Trophoblast cell (in vitro differentiated cells and primary cell): ENCODE measurements at regions not wholly inside any gene's neighbourhood (a gene's known extent, or its start where the extent isn't known, plus 50 kb on each side); places are given as distances from the start of the nearest gene placed in this dataset.

Experiments
- DNase-seq, 2 donors: peaks; one replicate each; pipeline ENCODE4 v3.0.0-alpha.2; 2016
- H2AFZ ChIP-seq: 2 replicates; pipeline ENCODE4 v1.6.1; 2013; ENCODE audit warnings: low read length, moderate library complexity, mild to moderate bottlenecking; ENCODE audit not compliant: insufficient read depth, poor library complexity
- H2AK5ac ChIP-seq: 2 replicates; pipeline ENCODE4 v1.6.1; 2013; ENCODE audit warnings: mild to moderate bottlenecking, low read length
- H2BK120ac ChIP-seq: 2 replicates; pipeline ENCODE4 v1.6.1; 2013; ENCODE audit warnings: low read length, mild to moderate bottlenecking, moderate library complexity; ENCODE audit not compliant: insufficient read depth, poor library complexity
- H2BK12ac ChIP-seq: 2 replicates; pipeline ENCODE4 v1.6.1; 2013; ENCODE audit warnings: mild to moderate bottlenecking, low read length, moderate library complexity
- H2BK5ac ChIP-seq: 2 replicates; pipeline ENCODE4 v1.6.1; 2013; ENCODE audit warnings: low read length, low read depth, moderate library complexity, mild to moderate bottlenecking; ENCODE audit not compliant: poor library complexity
- H3K14ac ChIP-seq: 2 replicates; pipeline ENCODE4 v1.6.1; 2013; ENCODE audit warnings: mild to moderate bottlenecking, low read length
- H3K18ac ChIP-seq: 2 replicates; pipeline ENCODE4 v1.6.1; 2013; ENCODE audit warnings: mild to moderate bottlenecking, low read length
- H3K23ac ChIP-seq: 2 replicates; pipeline ENCODE4 v1.6.1; 2013; ENCODE audit warnings: low read length
- H3K27ac ChIP-seq: 2 replicates; pipeline ENCODE4 v1.5.1; 2013; ENCODE audit warnings: low read depth, mild to moderate bottlenecking, inconsistent platforms, low read length, moderate library complexity
- H3K27me3 ChIP-seq: 2 replicates; pipeline ENCODE4 v1.6.1; 2013; ENCODE audit warnings: inconsistent platforms, mild to moderate bottlenecking, low read length, moderate library complexity; ENCODE audit not compliant: insufficient read depth
- H3K36me3 ChIP-seq, 2 experiments: 1 replicate in 1 of 2; 2 replicates in 1 of 2; pipeline ENCODE4 v1.6.1; 2013; ENCODE audit warnings: low read length in 2 of 2, mild to moderate bottlenecking in 2 of 2, moderate library complexity in 1 of 2; ENCODE audit not compliant: insufficient read depth in 2 of 2, control insufficient read depth in 1 of 2
- H3K4ac ChIP-seq: 2 replicates; pipeline ENCODE4 v1.6.1; 2013; ENCODE audit warnings: low read depth, mild to moderate bottlenecking, low read length, moderate library complexity
- H3K4me1 ChIP-seq, 2 experiments: 1 replicate in 1 of 2; 2 replicates in 1 of 2; pipeline ENCODE4 v1.6.1; 2013; ENCODE audit warnings: low read length in 2 of 2, mild to moderate bottlenecking in 2 of 2, moderate library complexity in 1 of 2; ENCODE audit not compliant: insufficient read depth in 2 of 2, control insufficient read depth in 1 of 2
- H3K4me2 ChIP-seq: 2 replicates; pipeline ENCODE4 v1.6.1; 2013; ENCODE audit warnings: inconsistent platforms, mild to moderate bottlenecking, low read length, moderate library complexity
- H3K4me3 ChIP-seq: 2 replicates; pipeline ENCODE4 v1.5.1; 2013; ENCODE audit warnings: mild to moderate bottlenecking, low read depth, low read length, inconsistent platforms
- H3K79me1 ChIP-seq: one replicate; pipeline ENCODE4 v1.6.1; 2013; ENCODE audit warnings: low read length
- H3K79me2 ChIP-seq: 2 replicates; pipeline ENCODE4 v1.6.1; 2013; ENCODE audit warnings: low read length, mild to moderate bottlenecking; ENCODE audit not compliant: control insufficient read depth, insufficient read depth, poor library complexity
- H3K9ac ChIP-seq: 2 replicates; pipeline ENCODE4 v1.6.1; 2013; ENCODE audit warnings: mild to moderate bottlenecking, low read length
- H3K9me3 ChIP-seq: 2 replicates; pipeline ENCODE4 v1.6.1; 2013; ENCODE audit warnings: low read depth, mild to moderate bottlenecking, control low read depth, inconsistent platforms, low read length; ENCODE audit not compliant: insufficient read depth
- H4K12ac ChIP-seq: 2 replicates; pipeline ENCODE4 v1.6.1; 2013; ENCODE audit warnings: low read depth, mild to moderate bottlenecking, low read length, moderate library complexity
- H4K8ac ChIP-seq: 2 replicates; pipeline ENCODE4 v1.6.1; 2013; ENCODE audit warnings: low read depth, mild to moderate bottlenecking, low read length, moderate library complexity
- H4K91ac ChIP-seq: one replicate; pipeline ENCODE4 v1.6.1; 2013; ENCODE audit warnings: low read depth, mild to moderate bottlenecking, low read length, moderate library complexity
- WGBS: extraction: QIAGEN DNeasy Blood & Tissue Kit; methylation state at CpG from one replicate; pipeline ENCODE4 v1.1.7; 2013; ENCODE audit warnings: missing lambda C conversion rate; ENCODE audit not compliant: insufficient read length, insufficient coverage; ENCODE audit errors: extremely low coverage; 5-methylcytosine and 5-hydroxymethylcytosine counted together

GRCh38 chr2:100676346-100676745, 113.6 kb downstream of the PDCL3 start:
- no peak overlapping the region for H2BK5ac ChIP-seq
- no peaks in the 10 kb centered on the region for H3K36me3 ChIP-seq
- no peak overlapping the region for H3K9ac ChIP-seq
- no peak overlapping the region for H2AFZ ChIP-seq
- H2BK12ac ChIP-seq, result no peak overlapping the region
- H3K79me1 ChIP-seq, result no peaks in the 10 kb centered on the region
- H3K9me3 ChIP-seq, result no peaks in the 10 kb centered on the region
- H3K4me2 ChIP-seq, result no peak overlapping the region
- no peak overlapping the region for H4K12ac ChIP-seq
- no peak overlapping the region for H3K14ac ChIP-seq
- no peak overlapping the region for H3K23ac ChIP-seq
- no peak overlapping the region for H3K4ac ChIP-seq
- no peak overlapping the region for H3K4me3 ChIP-seq
- peak; percentile 61 to 81 for DNase-seq
- no peaks in the 10 kb centered on the region for H3K4me1 ChIP-seq
- H3K27me3 ChIP-seq, result no peaks in the 10 kb centered on the region
- H2BK120ac ChIP-seq, result no peak overlapping the region
- no peak overlapping the region for H3K27ac ChIP-seq
- no peak overlapping the region for H4K8ac ChIP-seq
- no peaks in the 10 kb centered on the region for H3K79me2 ChIP-seq
- no peak overlapping the region for H4K91ac ChIP-seq
- no CpG with 5 or more reads among the region's 4 CpGs for WGBS
- H3K18ac ChIP-seq, result no peak overlapping the region
- no peak overlapping the region for H2AK5ac ChIP-seq

- Histone ChIP-seq H3K9ac (no peak overlapping the region), H4K8ac (no peak overlapping the region), H3K23ac (no peak overlapping the region), H3K4me3 (no peak overlapping the region), H3K4me1 (peaks cover 3% of the 10 kb centered on the region in 2 experiments), H3K27ac (no peak overlapping the region), H3K36me3 (no peaks in the 10 kb centered on the region), H2BK5ac (no peak overlapping the region), H2BK120ac (no peak overlapping the region), H2BK12ac (no peak overlapping the region), H3K79me2 (no peaks in the 10 kb centered on the region), H2AFZ (no peak overlapping the region), H3K14ac (no peak overlapping the region), H3K9me3 (no peaks in the 10 kb centered on the region), H2AK5ac (no peak overlapping the region), H3K4me2 (no peak overlapping the region), H3K4ac (no peak overlapping the region), H3K79me1 (peaks cover 3% of the 10 kb centered on the region), H4K12ac (no peak overlapping the region), H4K91ac (no peak overlapping the region), H3K27me3 (no peaks in the 10 kb centered on the region), H3K18ac (no peak overlapping the region)
- no CpG with 5 or more reads among the region's 11 CpGs for WGBS
- no peak for DNase-seq
These were observed 114.9 kb downstream of the PDCL3 start for GRCh38 chr2:100677611-100678185.

GRCh38 chr2:100679211-100679610, 116.4 kb downstream of the PDCL3 start:
- no peak overlapping the region for H3K14ac ChIP-seq
- DNase-seq, result no peak
- H3K4me1 ChIP-seq, result peaks cover 5 to 6% of the 10 kb centered on the region in 2 experiments
- H3K27ac ChIP-seq, result no peak overlapping the region
- H2BK12ac ChIP-seq, result no peak overlapping the region
- no CpG with 5 or more reads among the region's 10 CpGs for WGBS
- H3K4me3 ChIP-seq, result no peak overlapping the region
- H3K4ac ChIP-seq, result no peak overlapping the region
- no peaks in the 10 kb centered on the region for H3K79me2 ChIP-seq
- no peak overlapping the region for H2AK5ac ChIP-seq
- no peak overlapping the region for H4K12ac ChIP-seq
- H3K9me3 ChIP-seq, result no peaks in the 10 kb centered on the region
- H3K79me1 ChIP-seq, result peaks cover 5% of the 10 kb centered on the region
- no peak overlapping the region for H2BK5ac ChIP-seq
- H4K91ac ChIP-seq, result no peak overlapping the region
- no peak overlapping the region for H3K4me2 ChIP-seq
- H4K8ac ChIP-seq, result no peak overlapping the region
- no peak overlapping the region for H3K9ac ChIP-seq
- no peaks in the 10 kb centered on the region for H3K27me3 ChIP-seq
- H2BK120ac ChIP-seq, result no peak overlapping the region
- H2AFZ ChIP-seq, result no peak overlapping the region
- H3K36me3 ChIP-seq, result no peaks in the 10 kb centered on the region
- no peak overlapping the region for H3K23ac ChIP-seq
- H3K18ac ChIP-seq, result no peak overlapping the region

GRCh38 chr2:100682536-100682935, 119.7 kb downstream of the PDCL3 start:
- peaks cover 5 to 6% of the 10 kb centered on the region in 2 experiments for H3K4me1 ChIP-seq
- peak overlapping the region; percentile 70 for H4K91ac ChIP-seq
- H3K9ac ChIP-seq, result no peak overlapping the region
- peaks cover 5% of the 10 kb centered on the region for H3K79me1 ChIP-seq
- no peaks in the 10 kb centered on the region for H3K36me3 ChIP-seq
- H4K12ac ChIP-seq, result no peak overlapping the region
- no peak overlapping the region for H3K4me3 ChIP-seq
- peak overlapping the region; percentile 54 for H4K8ac ChIP-seq
- no peak overlapping the region for H3K4me2 ChIP-seq
- no peak for DNase-seq
- H2AFZ ChIP-seq, result no peak overlapping the region
- no peak overlapping the region for H2AK5ac ChIP-seq
- peak overlapping the region; percentile 79 for H3K27ac ChIP-seq
- H3K23ac ChIP-seq, result no peak overlapping the region
- peaks cover 2% of the 10 kb centered on the region for H3K9me3 ChIP-seq
- WGBS, result no CpG with 5 or more reads among the region's 7 CpGs
- no peaks in the 10 kb centered on the region for H3K79me2 ChIP-seq
- peak overlapping the region; percentile 51 for H3K14ac ChIP-seq
- H3K18ac ChIP-seq, result peak overlapping the region; percentile 18
- peak overlapping the region; percentile 11 for H2BK120ac ChIP-seq
- H3K4ac ChIP-seq, result no peak overlapping the region
- H2BK12ac ChIP-seq, result peak overlapping the region; percentile 65
- peak overlapping the region; percentile 57 for H2BK5ac ChIP-seq
- H3K27me3 ChIP-seq, result no peaks in the 10 kb centered on the region
